HL-60/S4 (cell line): ENCODE measurements at regions not wholly inside any gene's neighbourhood (a gene's known extent, or its start where the extent isn't known, plus 50 kb on each side); places are given as distances from the start of the nearest gene placed in this dataset.

Experiments
- in situ Hi-C: fragments of 300-500 bp; cut with MboI; formaldehyde crosslinking; loops from 2 replicates; pipeline ENCODE4 v1.14.3; 2022; ENCODE audit warnings: low sequenced_read_pairs

GRCh38 chr7:46206476-46207060 is 285.5 kb upstream of the IGFBP3 start:
- in situ Hi-C loops, result no loop called here

GRCh38 chr7:46205478-46205877 is 284.4 kb upstream of the IGFBP3 start:
- in situ Hi-C loops, result no loop called here

- in situ Hi-C loops, result no loop called here
These were observed 282.9 kb upstream of the IGFBP3 start for GRCh38 chr7:46203926-46204325.

GRCh38 chr7:46202379-46202778 is 281.3 kb upstream of the IGFBP3 start:
- in situ Hi-C loops, result no loop called here

GRCh38 chr7:46201961-46202360 is 280.9 kb upstream of the IGFBP3 start:
- in situ Hi-C loops, result no loop called here

DNA sequence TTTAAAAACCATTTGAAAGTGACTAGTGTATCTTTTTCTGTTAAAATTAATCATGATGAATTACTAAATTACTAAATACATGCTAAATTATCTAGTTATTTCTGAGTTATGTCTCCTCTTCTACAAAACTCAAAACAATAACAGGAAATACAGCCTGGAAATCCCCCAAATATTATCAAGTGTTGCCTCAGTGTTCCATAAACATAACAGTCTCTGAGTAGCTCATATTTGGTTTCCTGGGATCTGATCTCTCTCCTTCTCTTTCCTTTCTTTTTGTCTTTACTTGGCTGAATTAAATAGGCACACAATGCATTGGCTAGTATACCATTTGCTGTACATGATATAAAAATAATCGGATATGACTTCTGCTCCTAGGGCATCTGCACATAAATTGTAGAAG is 277.6 kb upstream of the IGFBP3 start:
- in situ Hi-C loops, result no loop called here

DNA sequence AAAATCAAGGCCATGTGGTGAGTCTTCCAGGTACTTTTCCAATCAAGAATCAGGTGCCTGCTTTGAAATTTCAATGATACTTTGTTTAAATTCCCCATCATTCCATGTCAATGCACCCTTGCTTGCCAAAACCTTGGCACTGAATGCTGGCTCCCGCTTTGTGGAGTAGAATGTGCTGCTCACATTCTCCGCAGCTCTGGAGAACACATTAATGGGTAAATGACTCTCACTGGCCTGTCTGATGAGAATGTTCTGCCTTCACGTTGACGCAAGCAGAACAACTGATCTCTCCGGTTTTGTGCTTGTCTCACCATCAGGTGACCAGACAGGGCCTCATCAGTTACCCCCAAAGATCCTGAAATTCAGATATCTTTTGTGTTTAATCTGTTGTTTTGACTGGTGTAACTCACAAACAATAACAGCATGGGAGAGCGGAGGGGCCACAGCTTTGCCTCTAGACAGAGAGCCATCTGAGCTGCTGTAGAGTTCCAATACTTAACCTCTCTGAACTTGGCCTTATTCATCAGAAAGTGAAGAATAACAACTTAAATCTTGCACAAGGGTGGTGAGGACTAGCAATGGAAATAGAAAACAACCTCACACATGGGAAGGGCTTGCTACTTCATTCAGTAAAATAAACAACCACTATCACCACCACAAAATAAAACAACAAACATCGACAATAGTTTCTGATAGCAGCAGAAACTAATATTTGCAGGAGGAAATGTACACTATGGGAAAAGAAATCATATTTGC is 276.9 kb upstream of the IGFBP3 start:
- in situ Hi-C loops, result no loop called here

DNA sequence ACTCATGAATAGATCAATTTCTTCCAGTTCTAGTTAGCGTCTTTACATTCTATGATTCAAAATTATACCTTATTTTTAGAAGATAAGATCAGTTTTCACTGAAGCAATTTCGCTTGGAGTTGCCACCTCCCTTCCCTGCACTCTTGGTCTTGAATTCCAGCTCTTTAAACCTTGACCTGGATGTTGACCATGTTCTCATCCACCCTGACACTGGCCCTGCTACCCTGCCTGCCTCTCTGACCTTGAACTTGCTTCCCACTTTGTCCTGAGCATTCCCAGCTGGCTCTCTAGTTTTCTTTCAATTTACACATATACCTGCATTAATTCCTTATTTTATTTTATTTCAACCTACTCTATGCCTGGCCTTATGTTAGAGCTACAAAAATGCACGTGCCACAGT is 274.9 kb upstream of the IGFBP3 start:
- in situ Hi-C loops, result no loop called here

GRCh38 chr7:46192271-46192670 is 271.2 kb upstream of the IGFBP3 start:
- in situ Hi-C loops, result no loop called here

DNA sequence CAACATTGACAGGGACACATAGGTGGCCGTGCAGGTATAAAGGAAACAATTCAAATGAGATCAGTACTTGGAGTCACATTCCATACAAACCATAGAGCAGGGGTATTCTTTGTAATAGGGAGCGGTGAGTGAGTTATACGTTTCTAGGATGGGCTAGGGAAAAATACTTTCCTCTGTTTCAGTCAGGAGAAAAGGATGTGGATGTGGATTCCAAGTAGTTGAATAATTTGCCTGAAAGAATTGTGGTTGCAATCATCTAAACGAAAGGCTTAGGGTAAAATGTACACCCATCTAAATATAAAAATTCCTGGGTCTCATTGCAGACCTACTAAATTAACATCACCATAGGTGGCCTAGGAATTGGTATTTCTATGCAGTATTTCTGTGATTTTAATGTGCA is 270.7 kb upstream of the IGFBP3 start:
- in situ Hi-C loops, result no loop called here

- in situ Hi-C loops, result no loop called here
These were observed 270.2 kb upstream of the IGFBP3 start for GRCh38 chr7:46191296-46191695.

DNA sequence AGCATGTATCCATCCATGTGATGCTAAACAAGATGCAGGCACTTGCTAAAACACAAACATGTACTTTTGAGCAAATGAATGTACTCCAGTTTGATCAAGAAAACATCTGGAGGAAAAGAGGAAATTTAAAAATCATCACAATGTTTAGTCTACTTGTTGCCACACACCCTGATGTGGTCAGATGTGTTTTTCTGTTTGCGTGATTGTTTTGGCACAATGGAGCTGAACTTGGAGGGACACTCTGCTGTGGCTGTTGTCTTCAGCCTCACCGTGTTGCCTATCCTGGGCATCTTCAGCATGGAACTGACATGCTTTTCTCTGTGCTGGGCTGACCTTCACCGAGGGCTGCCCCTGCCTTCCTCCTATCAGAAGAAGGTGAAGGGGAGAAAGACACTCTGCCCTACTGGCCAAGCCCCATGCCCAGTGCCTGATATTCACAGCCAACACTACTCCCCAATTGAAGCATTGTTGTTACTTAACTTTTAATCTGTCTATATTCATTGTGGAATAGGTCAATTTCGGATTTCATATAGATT is 268.3 kb upstream of the IGFBP3 start:
- in situ Hi-C loops, result no loop called here

GRCh38 chr7:46186131-46186530 is 265.1 kb upstream of the IGFBP3 start:
- in situ Hi-C loops, result no loop called here

DNA sequence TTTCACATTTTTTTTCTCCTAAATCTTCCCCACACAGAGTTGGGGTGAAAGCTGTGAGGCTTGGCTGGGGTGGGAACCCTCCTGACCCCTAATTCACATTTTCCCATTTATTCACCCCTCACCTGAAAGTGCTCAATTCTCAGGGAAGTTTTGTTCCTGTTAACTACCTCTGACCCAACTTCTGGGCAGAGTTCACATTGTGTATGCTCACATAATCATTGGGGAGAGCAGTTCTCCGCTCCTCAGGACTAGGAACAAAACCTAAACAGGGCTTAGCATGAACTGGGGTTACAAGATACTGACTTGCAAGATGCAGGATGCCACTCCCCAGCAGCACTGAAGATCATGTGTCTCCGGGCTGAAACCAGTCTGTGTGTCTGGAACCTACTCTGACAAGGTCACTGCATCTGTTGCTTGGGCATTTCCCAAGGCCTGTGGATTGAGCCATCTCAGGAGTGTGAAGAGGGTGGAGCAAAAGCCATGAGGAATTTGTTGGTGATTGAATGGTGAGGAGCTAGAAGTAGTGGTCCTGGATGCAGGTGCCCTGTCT is 258.1 kb upstream of the IGFBP3 start:
- in situ Hi-C loops, result no loop called here

GRCh38 chr7:46178661-46179060 is 257.6 kb upstream of the IGFBP3 start:
- in situ Hi-C loops, result no loop called here

DNA sequence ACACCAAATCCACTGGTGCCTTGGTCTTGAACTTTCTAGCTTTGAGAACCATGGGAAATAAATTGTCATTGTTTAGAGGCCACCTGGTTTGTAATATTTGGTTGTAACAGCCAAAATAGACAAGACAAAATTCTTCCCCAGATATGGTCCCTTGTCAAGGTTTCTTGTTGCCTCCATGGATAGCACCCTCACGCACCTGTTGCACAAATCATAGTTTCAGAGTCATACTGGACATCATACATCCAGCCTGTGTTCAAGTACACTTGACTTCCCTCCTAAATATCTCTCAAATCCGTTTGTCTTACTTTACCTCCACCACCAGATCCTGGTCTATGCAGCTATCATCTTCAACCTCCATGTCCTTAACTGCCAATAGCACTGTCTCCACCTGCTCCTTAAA is 256.7 kb upstream of the IGFBP3 start:
- in situ Hi-C loops, result no loop called here

GRCh38 chr7:46175221-46175620 is 254.1 kb upstream of the IGFBP3 start:
- in situ Hi-C loops, result no loop called here

DNA sequence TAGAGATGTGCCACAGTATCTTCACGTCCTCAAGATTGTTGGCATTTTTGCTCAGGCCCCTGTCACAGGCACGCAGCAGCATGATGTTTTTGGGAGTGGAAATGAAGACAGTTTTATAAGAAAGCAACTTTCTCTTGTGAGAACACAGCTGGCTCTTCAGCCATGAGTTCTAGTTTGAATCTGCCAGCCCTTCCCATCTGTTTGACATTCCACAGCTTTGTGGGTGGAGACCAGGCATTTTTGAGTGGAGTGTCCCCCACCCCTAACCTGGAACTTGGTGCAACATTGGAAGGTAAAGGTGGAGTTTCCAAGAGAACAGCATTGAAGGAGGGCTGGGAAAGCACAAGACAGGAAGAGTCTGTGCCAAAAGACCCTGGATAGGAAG is 253.1 kb upstream of the IGFBP3 start:
- in situ Hi-C loops, result no loop called here

- in situ Hi-C loops, result no loop called here
These were observed 252.6 kb upstream of the IGFBP3 start for GRCh38 chr7:46173476-46174195.

DNA sequence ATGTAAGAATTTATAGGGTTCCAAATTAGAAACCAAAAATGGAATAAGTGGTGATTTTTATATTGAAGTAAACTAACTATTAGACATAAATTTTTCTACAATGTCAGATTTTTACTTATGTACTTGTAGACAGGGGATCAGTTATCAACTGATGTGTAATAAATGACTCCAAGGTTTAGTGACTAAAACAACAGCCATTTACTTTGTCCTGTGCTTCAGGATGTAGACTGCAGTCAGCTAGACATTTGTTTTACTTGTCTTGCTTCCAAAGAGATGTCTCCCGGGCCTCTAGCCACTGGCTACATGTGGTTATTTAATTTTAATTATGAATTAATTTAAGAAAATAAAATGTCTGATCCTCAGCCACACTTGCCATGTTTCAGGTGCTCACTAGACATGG is 249.7 kb upstream of the IGFBP3 start:
- in situ Hi-C loops, result no loop called here

GRCh38 chr7:46170021-46170420 is 248.9 kb upstream of the IGFBP3 start:
- in situ Hi-C loops, result no loop called here

DNA sequence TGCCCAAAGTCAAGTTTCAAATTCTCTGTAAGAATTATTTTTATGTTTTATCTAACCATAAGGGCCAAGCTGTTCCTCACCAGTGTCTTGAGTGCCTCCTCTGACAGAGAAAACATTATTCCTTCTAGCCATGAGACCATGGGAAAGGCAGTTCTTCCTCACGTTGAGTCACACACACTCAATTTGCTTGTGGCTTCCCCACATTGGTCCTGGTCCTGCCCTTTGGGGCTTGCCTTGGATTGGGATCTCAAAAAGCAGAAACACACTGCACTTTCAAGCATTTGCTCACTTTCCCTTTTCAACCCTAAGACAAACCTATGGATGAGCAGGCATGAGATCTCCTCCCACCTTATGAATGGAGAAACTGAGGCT is 248.3 kb upstream of the IGFBP3 start:
- in situ Hi-C loops, result no loop called here
